Psoas muscle (tissue), 7 donors: ENCODE measurements at regions not wholly inside any gene's neighbourhood (a gene's known extent, or its start where the extent isn't known, plus 50 kb on each side); places are given as distances from the start of the nearest gene placed in this dataset.

Source experiments
- ATAC-seq, 4 donors: fragments of 200-7000 bp; cut with Tn5 transposase; one replicate each; pipeline ENCODE4 v1.9.1; 2020; ENCODE audit warnings: moderate library complexity in 3 of 4, mild to moderate bottlenecking in 2 of 4
- DNase-seq, 2 donors: peaks; one replicate each; pipeline ENCODE4 v3.0.0-alpha.2; 2020
- H3K27ac ChIP-seq: fragments of 200-600 bp; one replicate; pipeline ENCODE4 v1.8.0; 2022
- H3K27me3 ChIP-seq, 3 donors: fragments of 200-600 bp in 1 of 3; one replicate each; pipeline versions ENCODE4 v1.6.1 to v1.8.0; 2013 to 2022; ENCODE audit warnings: low read length in 2 of 3, mild to moderate bottlenecking in 2 of 3, moderate library complexity in 1 of 3; ENCODE audit not compliant: insufficient read depth in 3 of 3
- H3K36me3 ChIP-seq, 2 donors: fragments of 200-600 bp in 1 of 2; one replicate each; pipeline versions ENCODE4 v1.6.1 to v1.8.0; 2013 to 2022; ENCODE audit warnings: low read depth in 1 of 2, mild to moderate bottlenecking in 1 of 2, moderate library complexity in 1 of 2; ENCODE audit not compliant: insufficient read depth in 1 of 2
- H3K4me1 ChIP-seq: fragments of 200-600 bp; one replicate; pipeline ENCODE4 v1.8.0; 2022
- H3K4me3 ChIP-seq: fragments of 200-600 bp; one replicate; pipeline ENCODE4 v1.8.0; 2022; ENCODE audit warnings: mild to moderate bottlenecking
- H3K9me3 ChIP-seq: fragments of 200-600 bp; one replicate; pipeline ENCODE4 v1.8.0; 2022
- WGBS, 3 donors: extraction: QIAGEN DNeasy Blood & Tissue Kit; methylation state at CpG; one replicate each; pipeline versions ENCODE4 v1.1.6 to v1.1.7; 2013; 5-methylcytosine and 5-hydroxymethylcytosine counted together
- intact Hi-C, 2 donors: fragments of 100-400 bp; cut with DNase I; formaldehyde crosslinking; loops; one replicate each; pipeline versions ENCODE4 v1.11.0 to v1.14.2; 2022
- TF ChIP-seq, protein P1 (sequence below): fragments of 200-600 bp; IDR thresholded peaks from one replicate; pipeline ENCODE4 v1.8.0; 2022; ENCODE audit warnings: antibody characterized with exemption
- donor health status: healthy with polysubstance abuse.
- donor health status: DM: no; HTN: no; CAD: no; lungs with moderate emphysema.
- donor health status: Bipolar disorder and iron deficiency.
- donor health status: healthy.
- donor health status: DM: yes; HTN: yes; CAD: no.
- donor health status: DM: no; HTN: no; CAD: no.
- donor health status: DM: yes; HTN: yes; CAD: no.

DNA sequence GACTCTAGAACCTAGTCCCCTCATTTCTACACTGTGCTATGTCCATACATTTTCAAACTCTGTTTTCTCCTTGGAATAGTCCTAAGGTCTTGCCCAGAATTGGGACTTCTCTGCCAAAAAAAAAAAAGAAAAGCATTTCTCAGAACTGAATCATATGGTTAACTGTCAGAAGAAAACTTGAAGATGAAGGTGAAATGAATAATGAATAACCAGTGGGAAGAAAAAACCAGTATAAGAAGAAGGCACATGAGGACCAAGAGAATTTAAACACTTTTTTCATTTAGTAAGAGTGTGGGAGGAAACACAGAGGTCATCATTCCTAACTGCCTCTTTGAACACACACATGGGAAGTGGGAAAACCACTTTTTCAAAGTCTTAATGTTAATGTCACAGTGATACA, 197.7 kb downstream of the PRELID2 start:
- intact Hi-C loops = no loop called here
- H3K9me3 ChIP-seq = no peaks in the 10 kb centered on the region
- TF ChIP-seq, protein P1, sequence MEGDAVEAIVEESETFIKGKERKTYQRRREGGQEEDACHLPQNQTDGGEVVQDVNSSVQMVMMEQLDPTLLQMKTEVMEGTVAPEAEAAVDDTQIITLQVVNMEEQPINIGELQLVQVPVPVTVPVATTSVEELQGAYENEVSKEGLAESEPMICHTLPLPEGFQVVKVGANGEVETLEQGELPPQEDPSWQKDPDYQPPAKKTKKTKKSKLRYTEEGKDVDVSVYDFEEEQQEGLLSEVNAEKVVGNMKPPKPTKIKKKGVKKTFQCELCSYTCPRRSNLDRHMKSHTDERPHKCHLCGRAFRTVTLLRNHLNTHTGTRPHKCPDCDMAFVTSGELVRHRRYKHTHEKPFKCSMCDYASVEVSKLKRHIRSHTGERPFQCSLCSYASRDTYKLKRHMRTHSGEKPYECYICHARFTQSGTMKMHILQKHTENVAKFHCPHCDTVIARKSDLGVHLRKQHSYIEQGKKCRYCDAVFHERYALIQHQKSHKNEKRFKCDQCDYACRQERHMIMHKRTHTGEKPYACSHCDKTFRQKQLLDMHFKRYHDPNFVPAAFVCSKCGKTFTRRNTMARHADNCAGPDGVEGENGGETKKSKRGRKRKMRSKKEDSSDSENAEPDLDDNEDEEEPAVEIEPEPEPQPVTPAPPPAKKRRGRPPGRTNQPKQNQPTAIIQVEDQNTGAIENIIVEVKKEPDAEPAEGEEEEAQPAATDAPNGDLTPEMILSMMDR = no peak
- H3K4me3 ChIP-seq = no peak overlapping the region
- no peak overlapping the region for H3K27ac ChIP-seq
- no peaks in the 10 kb centered on the region for H3K4me1 ChIP-seq
- no peaks in the 10 kb centered on the region for H3K27me3 ChIP-seq
- no peak for ATAC-seq
- H3K36me3 ChIP-seq = no peaks in the 10 kb centered on the region
- DNase-seq = no peak

DNA sequence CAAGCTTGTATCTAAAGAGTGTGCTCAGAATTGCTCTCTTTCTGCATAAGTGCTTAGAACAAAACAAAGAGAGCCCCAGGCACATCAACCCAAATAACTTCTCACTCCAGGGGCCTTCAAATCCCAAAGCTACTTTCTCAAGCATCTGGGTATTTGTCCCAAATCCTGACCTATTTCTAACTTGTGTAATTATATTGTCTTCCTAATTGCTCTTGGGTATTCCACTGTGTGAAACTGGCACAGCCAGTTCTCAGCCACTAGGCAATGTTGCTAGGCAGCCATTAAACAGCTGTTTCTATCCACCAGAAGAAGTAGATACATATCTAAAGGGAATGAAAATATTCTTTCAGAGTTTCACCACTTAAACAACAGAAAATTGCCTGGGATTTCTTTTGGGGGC, 198.8 kb downstream of the PRELID2 start:
- H3K36me3 ChIP-seq = no peaks in the 10 kb centered on the region
- no peaks in the 10 kb centered on the region for H3K9me3 ChIP-seq
- DNase-seq (no peak), ATAC-seq (no peak)
- no peak overlapping the region for H3K27ac ChIP-seq
- H3K4me3 ChIP-seq = no peak overlapping the region
- TF ChIP-seq, protein P1 = no peak
- intact Hi-C loops = no loop called here
- H3K27me3 ChIP-seq = no peaks in the 10 kb centered on the region
- H3K4me1 ChIP-seq = no peaks in the 10 kb centered on the region

DNA sequence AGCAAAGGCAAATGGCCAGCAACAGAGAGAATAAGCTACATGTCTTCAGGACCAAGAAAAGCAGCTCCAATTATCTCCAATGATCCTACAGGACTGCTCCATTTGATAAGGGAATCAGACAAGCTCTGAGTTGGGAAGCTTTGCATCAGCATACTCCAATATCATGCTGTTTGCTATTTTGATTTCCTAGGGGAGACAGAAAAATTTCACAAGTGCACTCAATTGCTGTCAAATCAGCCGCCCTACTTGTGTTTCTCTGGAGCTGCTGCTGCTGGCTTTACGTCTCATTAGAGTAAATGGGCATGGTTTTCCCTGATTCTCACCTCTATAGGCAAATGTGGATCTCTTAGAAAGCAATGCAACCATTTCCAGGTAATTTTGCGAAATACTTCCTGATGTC, 201.7 kb downstream of the PRELID2 start:
- ATAC-seq = no peak
- TF ChIP-seq, protein P1 = no peak

DNA sequence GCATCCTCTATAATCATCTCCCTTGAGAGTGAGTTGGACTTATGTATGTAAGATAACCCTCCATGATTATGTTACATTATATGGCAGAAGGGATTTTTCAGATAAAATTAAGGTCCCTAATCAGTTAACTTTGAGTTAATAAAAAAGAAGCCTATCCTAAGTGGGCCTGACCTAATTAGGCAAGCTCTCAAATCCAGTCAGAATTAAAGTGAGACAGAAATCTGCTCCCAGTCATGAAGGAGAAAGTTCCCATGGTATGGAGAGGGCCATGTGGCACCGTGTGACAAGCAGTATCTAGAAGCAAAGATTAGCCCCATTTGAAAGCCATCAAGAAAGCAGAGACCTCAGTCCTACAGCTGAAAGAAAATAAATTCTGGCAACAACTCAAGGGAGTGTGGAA, 202.4 kb downstream of the PRELID2 start:
- Histone ChIP-seq H3K27me3 (no peaks in the 10 kb centered on the region), H3K27ac (no peak overlapping the region), H3K36me3 (no peaks in the 10 kb centered on the region), H3K4me1 (no peaks in the 10 kb centered on the region), H3K9me3 (no peaks in the 10 kb centered on the region), H3K4me3 (no peak overlapping the region)
- intact Hi-C loops = no loop called here
- 31 to 48% (median 46%) methylated on average over 1 of the region's 1 CpG for WGBS, 3 donors
- DNase-seq (no peak), ATAC-seq (no peak)
- TF ChIP-seq, protein P1 = no peak

More for the DNA sequence above, 201.7 kb downstream of the PRELID2 start:
- 86 to 92% (median 89%) methylated on average over 3 of the region's 3 CpGs for WGBS, 3 donors
- no peak for DNase-seq
- no peak overlapping the region for H3K27ac ChIP-seq
- H3K27me3 ChIP-seq = no peaks in the 10 kb centered on the region
- no peaks in the 10 kb centered on the region for H3K9me3 ChIP-seq
- H3K36me3 ChIP-seq = no peaks in the 10 kb centered on the region
- intact Hi-C loops = no loop called here
- H3K4me1 ChIP-seq = no peaks in the 10 kb centered on the region
- H3K4me3 ChIP-seq = no peak overlapping the region

DNA sequence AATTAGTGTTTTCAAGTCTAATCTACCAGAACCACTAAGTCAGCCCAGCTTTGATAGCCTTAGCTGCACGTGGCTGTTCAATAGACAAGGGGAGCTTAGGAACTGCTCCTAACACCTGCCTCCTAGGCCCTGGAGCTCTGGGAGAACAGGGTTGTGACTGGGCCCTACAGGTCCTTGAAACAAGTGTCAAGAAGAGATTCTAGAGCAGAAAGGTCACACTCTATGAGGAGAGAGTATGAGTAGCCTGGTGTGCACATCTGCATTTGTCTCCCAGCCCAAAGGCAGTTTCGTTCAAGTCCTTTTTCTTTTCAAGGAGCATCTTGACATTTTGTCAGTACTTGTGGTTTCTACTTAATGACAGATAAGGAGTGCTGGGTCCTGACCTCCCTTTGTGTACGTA, 206.1 kb downstream of the PRELID2 start:
- Histone ChIP-seq H3K9me3 (no peaks in the 10 kb centered on the region), H3K27ac (no peak overlapping the region), H3K4me3 (no peak overlapping the region), H3K27me3 (no peaks in the 10 kb centered on the region), H3K36me3 (no peaks in the 10 kb centered on the region), H3K4me1 (no peaks in the 10 kb centered on the region)
- 58 to 70% (median 67%) methylated on average over 3 of the region's 3 CpGs for WGBS, 3 donors
- ATAC-seq (no peak), DNase-seq (no peak)
- intact Hi-C loops = no loop called here
- TF ChIP-seq, protein P1 = no peak
